Common myeloid progenitor, CD34-positive (primary cell): ENCODE measurements at regions not wholly inside any gene's neighbourhood (a gene's known extent, or its start where the extent isn't known, plus 50 kb on each side); places are given as distances from the start of the nearest gene placed in this dataset.

Source experiments
- CTCF ChIA-PET: fragments of 350-600 bp; sonication (Branson Sonifier 250); formaldehyde crosslinking; loops from one replicate; lab custom pipeline; 2021; ENCODE audit warnings: antibody characterized with exemption; lab: Charles Lee
- POLR2A ChIA-PET: fragments of 350-600 bp; sonication (Branson Sonifier 250); formaldehyde crosslinking; loops from one replicate; lab custom pipeline; 2021; ENCODE audit warnings: antibody characterized with exemption; lab: Charles Lee
- DNase-seq, 3 donors: peaks; one replicate each; pipeline versions ENCODE4 v3.0.0 to v3.0.0-alpha.2; 2013
- H3K27ac ChIP-seq, 2 experiments: 1 replicate in 1 of 2; 2 replicates in 1 of 2; pipeline ENCODE4 v1.7.0; 2013; ENCODE audit warnings: inconsistent platforms in 2 of 2, low read length in 2 of 2, mild to moderate bottlenecking in 2 of 2, low read depth in 1 of 2, moderate library complexity in 1 of 2; ENCODE audit not compliant: severe bottlenecking in 2 of 2, insufficient read depth in 1 of 2, poor library complexity in 1 of 2
- H3K27me3 ChIP-seq, 5 experiments: replicated peaks in 2 of 5; 1 replicate in 3 of 5; 2 replicates in 2 of 5; pipeline versions ENCODE4 v1.6.1 to v1.7.0; 2013; ENCODE audit warnings: low read length in 4 of 5, mild to moderate bottlenecking in 2 of 5, moderate library complexity in 2 of 5, inconsistent platforms in 1 of 5; ENCODE audit not compliant: insufficient read depth in 5 of 5, control insufficient read depth in 4 of 5
- H3K36me3 ChIP-seq, 4 experiments: 1 replicate in 2 of 4; 2 replicates in 2 of 4; pipeline versions ENCODE4 v1.6.1 to v1.7.0; 2013; ENCODE audit warnings: low read length in 3 of 4, control low read depth in 1 of 4, mild to moderate bottlenecking in 1 of 4; ENCODE audit not compliant: control insufficient read depth in 4 of 4, insufficient read depth in 4 of 4
- H3K4me1 ChIP-seq, 4 experiments: 1 replicate in 3 of 4; 2 replicates in 1 of 4; pipeline versions ENCODE4 v1.6.1 to v1.7.1; 2013; ENCODE audit warnings: low read length in 3 of 4, mild to moderate bottlenecking in 3 of 4, control low read depth in 1 of 4, inconsistent platforms in 1 of 4, moderate library complexity in 1 of 4; ENCODE audit not compliant: control insufficient read depth in 4 of 4, insufficient read depth in 4 of 4; ENCODE audit errors: control extremely low read depth in 1 of 4
- H3K4me3 ChIP-seq, 7 experiments: 1 replicate in 4 of 7; 2 replicates in 3 of 7; pipeline versions ENCODE4 v1.5.1 to v1.7.0; 2013; ENCODE audit warnings: mild to moderate bottlenecking in 7 of 7, low read length in 6 of 7, moderate library complexity in 6 of 7, inconsistent platforms in 2 of 7, low read depth in 2 of 7, control low read depth in 1 of 7; ENCODE audit not compliant: insufficient read depth in 4 of 7, control insufficient read depth in 1 of 7; ENCODE audit errors: extremely low read depth in 1 of 7
- H3K9me3 ChIP-seq, 5 experiments: 1 replicate in 4 of 5; 2 replicates in 1 of 5; pipeline versions ENCODE4 v1.6.1 to v1.7.1; 2013; ENCODE audit warnings: low read length in 4 of 5, mild to moderate bottlenecking in 2 of 5, inconsistent platforms in 1 of 5, low read depth in 1 of 5, moderate library complexity in 1 of 5; ENCODE audit not compliant: control insufficient read depth in 4 of 5, insufficient read depth in 2 of 5; ENCODE audit errors: control extremely low read depth in 1 of 5
- WGBS: methylation state at CpG from one replicate; pipeline ENCODE4 v1.1.5; 2013; ENCODE audit not compliant: insufficient coverage; 5-methylcytosine and 5-hydroxymethylcytosine counted together

DNA sequence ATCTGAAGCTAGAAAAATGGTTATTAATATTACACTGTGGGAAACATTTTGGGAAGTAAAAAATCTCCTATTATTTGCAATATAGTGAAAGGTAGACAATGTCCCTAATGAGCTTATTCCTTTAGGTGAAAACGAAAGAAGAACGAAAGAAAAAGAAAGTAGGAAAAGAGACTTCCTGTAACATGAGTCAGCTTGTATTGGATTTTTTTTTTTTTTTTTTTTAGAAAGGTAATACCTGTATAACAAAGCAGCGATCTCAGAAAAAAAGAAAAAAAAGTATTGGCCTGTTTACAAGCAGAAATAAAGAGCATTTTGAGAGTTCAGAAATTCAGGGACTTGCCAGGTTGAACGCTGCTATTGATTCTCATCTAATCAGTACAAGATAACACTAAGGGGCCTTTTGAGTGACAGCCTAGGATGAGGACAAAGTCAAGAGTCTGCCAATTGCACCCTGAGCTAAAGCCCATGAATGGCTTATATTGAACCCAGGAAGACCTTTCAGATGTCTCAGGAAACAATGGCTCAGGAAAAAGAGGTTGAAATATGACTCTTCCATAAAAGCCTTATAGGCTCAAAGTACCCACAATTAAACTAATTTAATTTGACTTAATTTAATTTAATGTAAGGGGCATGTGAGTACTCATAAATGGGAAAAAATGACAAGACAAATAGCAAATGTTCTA lies 615.6 kb upstream of the CDH2 start:
- no peak overlapping the region for H3K27ac ChIP-seq
- no CpG with 5 or more reads among the region's 4 CpGs for WGBS
- ChIA-PET POLR2A (no interaction called here), CTCF (no interaction called here)
- no peaks in the 10 kb centered on the region for H3K27me3 ChIP-seq
- peaks cover 0 to 24% (median 5%) of the 10 kb centered on the region in 4 experiments for H3K4me1 ChIP-seq
- peaks cover 0 to 2% (median 0%) of the 10 kb centered on the region in 5 experiments for H3K9me3 ChIP-seq
- H3K36me3 ChIP-seq: no peaks in the 10 kb centered on the region
- peak overlapping the region in 1 of 7 experiments; percentile 30 for H3K4me3 ChIP-seq
- no peak for DNase-seq

GRCh38 chr18:28791101-28791500 lies 614.2 kb upstream of the CDH2 start:
- ChIA-PET POLR2A (no interaction called here), CTCF (no interaction called here)
- DNase-seq: peak in 2 of 3 donors; percentile 8 to 20
- H3K9me3 ChIP-seq: peaks cover 0 to 2% (median 0%) of the 10 kb centered on the region in 5 experiments
- H3K36me3 ChIP-seq: no peaks in the 10 kb centered on the region
- WGBS: no CpG with 5 or more reads among the region's 2 CpGs
- H3K4me1 ChIP-seq: peaks cover 0 to 24% (median 5%) of the 10 kb centered on the region in 4 experiments
- H3K27ac ChIP-seq: no peak overlapping the region
- no peak overlapping the region for H3K4me3 ChIP-seq
- H3K27me3 ChIP-seq: no peaks in the 10 kb centered on the region

GRCh38 chr18:28789502-28789901 lies 612.6 kb upstream of the CDH2 start:
- no peak overlapping the region for H3K4me3 ChIP-seq
- H3K27me3 ChIP-seq: no peaks in the 10 kb centered on the region
- H3K9me3 ChIP-seq: no peaks in the 10 kb centered on the region
- ChIA-PET CTCF (no interaction called here), POLR2A (no interaction called here)
- DNase-seq: no peak
- WGBS: 100% methylated on average over 4 of the region's 5 CpGs
- H3K27ac ChIP-seq: no peak overlapping the region
- H3K36me3 ChIP-seq: no peaks in the 10 kb centered on the region
- H3K4me1 ChIP-seq: peaks cover 0 to 24% (median 5%) of the 10 kb centered on the region in 4 experiments

- H3K9me3 ChIP-seq: no peaks in the 10 kb centered on the region
- ChIA-PET CTCF (no interaction called here), POLR2A (no interaction called here)
- WGBS: 100% methylated on average over 1 of the region's 3 CpGs
- peaks cover 0 to 17% (median 5%) of the 10 kb centered on the region in 4 experiments for H3K4me1 ChIP-seq
- no peak overlapping the region for H3K27ac ChIP-seq
- H3K4me3 ChIP-seq: no peak overlapping the region
- no peaks in the 10 kb centered on the region for H3K36me3 ChIP-seq
- no peak for DNase-seq
- H3K27me3 ChIP-seq: no peaks in the 10 kb centered on the region
These were observed 610.0 kb upstream of the CDH2 start for GRCh38 chr18:28786926-28787325.

DNA sequence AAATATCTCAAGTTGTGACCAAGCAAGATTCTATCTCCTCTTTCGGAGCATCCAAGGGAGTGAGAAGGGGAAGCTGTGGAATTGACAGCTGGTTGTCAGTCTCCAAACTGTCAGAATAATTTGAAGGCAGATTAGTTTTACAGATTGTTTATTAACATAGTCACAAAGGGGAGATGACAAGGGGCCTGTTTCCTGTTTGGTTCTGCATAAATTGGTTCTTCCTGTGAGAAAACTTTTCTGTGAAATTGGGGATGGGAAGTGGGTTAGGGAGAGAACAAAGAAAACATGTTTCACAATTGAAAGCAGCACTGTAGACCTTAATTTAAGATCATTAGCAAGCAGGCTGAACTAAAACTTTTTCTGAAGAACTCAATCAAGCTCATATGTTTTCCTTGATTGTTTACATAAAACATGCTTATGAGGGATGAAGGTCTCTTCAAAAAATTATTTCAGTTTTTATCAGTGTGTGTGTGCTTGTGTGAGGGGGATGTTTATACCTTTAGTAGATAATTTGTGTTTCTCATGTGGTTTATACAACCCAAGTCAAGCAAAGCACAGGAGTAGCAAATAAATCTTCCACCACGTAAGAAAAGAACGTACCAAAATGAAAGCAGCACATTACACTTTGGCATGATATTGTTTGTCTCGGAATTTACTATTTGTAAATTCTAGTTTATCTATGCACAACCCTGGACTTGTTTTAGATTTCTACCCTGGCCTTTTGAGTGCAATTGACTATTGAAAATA lies 604.9 kb upstream of the CDH2 start:
- DNase-seq: no peak
- no peak overlapping the region for H3K4me3 ChIP-seq
- ChIA-PET POLR2A (no interaction called here), CTCF (no interaction called here)
- peaks cover 0 to 6% (median 6%) of the 10 kb centered on the region in 4 experiments for H3K4me1 ChIP-seq
- H3K27me3 ChIP-seq: no peaks in the 10 kb centered on the region
- no peak overlapping the region for H3K27ac ChIP-seq
- peaks cover 0 to 5% (median 0%) of the 10 kb centered on the region in 5 experiments for H3K9me3 ChIP-seq
- H3K36me3 ChIP-seq: no peaks in the 10 kb centered on the region
- 43% methylated on average over 1 of the region's 4 CpGs for WGBS

GRCh38 chr18:28778706-28779105 lies 601.8 kb upstream of the CDH2 start:
- CTCF ChIA-PET: no interaction called here
- Histone ChIP-seq H3K9me3 (peaks cover 0 to 5% (median 0%) of the 10 kb centered on the region in 5 experiments), H3K4me3 (no peak overlapping the region), H3K27me3 (no peaks in the 10 kb centered on the region), H3K36me3 (no peaks in the 10 kb centered on the region), H3K4me1 (peaks cover 0 to 6% (median 6%) of the 10 kb centered on the region in 4 experiments), H3K27ac (no peak overlapping the region)
- POLR2A ChIA-PET: no interaction called here
- 99% methylated on average over 11 of the region's 14 CpGs for WGBS
- no peak for DNase-seq

DNA sequence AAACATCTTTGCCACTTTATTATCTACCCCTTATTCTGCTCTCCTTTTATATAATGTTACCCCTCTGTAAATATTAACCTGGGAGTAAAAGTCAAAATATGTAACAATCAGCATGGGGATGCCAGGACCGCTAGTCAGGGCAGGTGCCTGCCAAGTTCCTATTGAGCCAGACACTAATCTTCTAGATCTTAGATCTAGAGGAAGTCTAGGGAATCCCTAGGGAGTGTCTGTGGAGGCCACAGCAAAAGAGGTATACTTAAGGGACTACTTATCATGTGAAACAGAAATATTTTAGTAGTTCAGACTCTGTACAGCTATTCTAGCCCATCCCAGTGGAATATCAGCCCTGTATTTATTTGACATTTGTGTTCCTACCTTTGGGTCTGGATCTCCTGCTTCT lies 600.8 kb upstream of the CDH2 start:
- ChIA-PET CTCF (no interaction called here), POLR2A (no interaction called here)
- no peaks in the 10 kb centered on the region for H3K27me3 ChIP-seq
- H3K27ac ChIP-seq: no peak overlapping the region
- peaks cover 0 to 5% (median 0%) of the 10 kb centered on the region in 5 experiments for H3K9me3 ChIP-seq
- no peak for DNase-seq
- no peaks in the 10 kb centered on the region for H3K36me3 ChIP-seq
- 100% methylated on average over 1 of the region's 1 CpG for WGBS
- peaks cover 0 to 6% (median 6%) of the 10 kb centered on the region in 4 experiments for H3K4me1 ChIP-seq
- no peak overlapping the region for H3K4me3 ChIP-seq
